Peyer's patch (tissue), 4 donors: ENCODE measurements at regions not wholly inside any gene's neighbourhood (a gene's known extent, or its start where the extent isn't known, plus 50 kb on each side); places are given as distances from the start of the nearest gene placed in this dataset.

ENCODE experiments used
- POLR2A ChIP-seq, 2 donors: fragments of 450-650 bp; IDR thresholded peaks; one replicate each; pipeline ENCODE4 v1.5.1; 2017; ENCODE audit warnings: antibody characterized with exemption in 2 of 2, mild to moderate bottlenecking in 2 of 2, moderate library complexity in 2 of 2
- TF ChIP-seq, protein P1 (sequence below), 6 experiments: fragments of 450-650 bp in 4 of 6; fragments of 200-600 bp in 2 of 6; sonication (generic) in 1 of 6; IDR thresholded peaks; one replicate each; pipeline ENCODE4 v1.5.1; 2017 to 2019; ENCODE audit warnings: antibody characterized with exemption in 6 of 6, mild to moderate bottlenecking in 3 of 6, moderate library complexity in 1 of 6

DNA sequence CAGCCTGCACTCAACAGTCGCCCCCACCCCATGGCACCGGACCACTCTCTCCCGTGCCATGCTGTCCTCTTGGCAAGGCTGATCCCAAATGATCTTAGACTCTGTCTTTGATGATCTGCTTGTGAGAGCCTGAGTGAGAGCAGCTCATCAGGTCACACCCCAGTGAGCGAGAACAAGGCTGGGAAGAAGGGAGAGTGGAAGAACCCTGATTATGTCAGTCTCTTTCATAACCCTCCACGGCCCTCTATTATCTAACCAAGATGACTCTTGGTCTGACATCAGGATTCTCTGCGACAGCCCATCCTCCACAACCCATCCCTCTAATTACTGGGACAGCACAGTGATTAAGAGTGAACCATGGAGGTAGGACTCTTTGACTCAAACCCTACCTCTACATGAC is 53.1 kb upstream of the C7orf33 start:
- TF ChIP-seq POLR2A (IDR thresholded peaks at IDR 0.05), result no peak
- TF ChIP-seq, protein P1, sequence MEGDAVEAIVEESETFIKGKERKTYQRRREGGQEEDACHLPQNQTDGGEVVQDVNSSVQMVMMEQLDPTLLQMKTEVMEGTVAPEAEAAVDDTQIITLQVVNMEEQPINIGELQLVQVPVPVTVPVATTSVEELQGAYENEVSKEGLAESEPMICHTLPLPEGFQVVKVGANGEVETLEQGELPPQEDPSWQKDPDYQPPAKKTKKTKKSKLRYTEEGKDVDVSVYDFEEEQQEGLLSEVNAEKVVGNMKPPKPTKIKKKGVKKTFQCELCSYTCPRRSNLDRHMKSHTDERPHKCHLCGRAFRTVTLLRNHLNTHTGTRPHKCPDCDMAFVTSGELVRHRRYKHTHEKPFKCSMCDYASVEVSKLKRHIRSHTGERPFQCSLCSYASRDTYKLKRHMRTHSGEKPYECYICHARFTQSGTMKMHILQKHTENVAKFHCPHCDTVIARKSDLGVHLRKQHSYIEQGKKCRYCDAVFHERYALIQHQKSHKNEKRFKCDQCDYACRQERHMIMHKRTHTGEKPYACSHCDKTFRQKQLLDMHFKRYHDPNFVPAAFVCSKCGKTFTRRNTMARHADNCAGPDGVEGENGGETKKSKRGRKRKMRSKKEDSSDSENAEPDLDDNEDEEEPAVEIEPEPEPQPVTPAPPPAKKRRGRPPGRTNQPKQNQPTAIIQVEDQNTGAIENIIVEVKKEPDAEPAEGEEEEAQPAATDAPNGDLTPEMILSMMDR (IDR thresholded peaks at IDR 0.05), result no peak
